ENCODE measurements at regions not wholly inside any gene's neighbourhood (a gene's known extent, or its start where the extent isn't known, plus 50 kb on each side); places are given as distances from the start of the nearest gene placed in this dataset.

GRCh38 chr4:170162416-170162815, 72.7 kb upstream of the AADAT start:
- POLR2A ChIA-PET (ENCODE audit: unreplicated experiment), result no interaction called here
- H2AFZ ChIP-seq (ENCODE audit: low read length), result no peak overlapping the region
- BruUV-seq (replicated peaks), result no TSS peak
- no peaks in the 10 kb centered on the region for H3K9me2 ChIP-seq (replicated peaks; ENCODE audit: low read length)
- TF ChIP-seq EZH2 (IDR thresholded peaks at IDR 0.05; ENCODE audit: low read length, unreplicated experiment), result no peak
- TF ChIP-seq EZH2phosphoT487 (IDR thresholded peaks at IDR 0.05; ENCODE audit: borderline replicate concordance, low read length), result no peak
- no peak for TF ChIP-seq CTCF (conservative IDR thresholded peaks at IDR 0.05; ENCODE audit: low read depth, low read length)
- no peak overlapping the region for H3K27ac ChIP-seq (ENCODE audit: low read length)
- H3K4me1 ChIP-seq (ENCODE audit: insufficient read depth, low read length), result no peaks in the 10 kb centered on the region
- no peaks in the 10 kb centered on the region for H3K36me3 ChIP-seq (ENCODE audit: low read depth, low read length)
- H3K4me3 ChIP-seq (ENCODE audit: low read length), result no peak overlapping the region
- no peaks in the 10 kb centered on the region for H4K20me1 ChIP-seq (ENCODE audit: low read length)
- DNase-seq (no peak), ATAC-seq (no peak)
- H3K79me2 ChIP-seq (ENCODE audit: low read length), result no peaks in the 10 kb centered on the region
- H3K4me2 ChIP-seq (ENCODE audit: low read length), result no peak overlapping the region
- no peak overlapping the region for H3K9ac ChIP-seq (ENCODE audit: low read length)
- no peaks in the 10 kb centered on the region for H3K9me3 ChIP-seq (ENCODE audit: low read length)
- intact Hi-C loops (cut with micrococcal nuclease), result no loop called here
- H3F3A ChIP-seq (ENCODE audit: low read length, unreplicated experiment), result no peaks in the 10 kb centered on the region
- 0 out of 2 replicates have a peak, but pooled peaks cover 5% of the 10 kb centered on the region for H3K27me3 ChIP-seq (ENCODE audit: low read length)
- CTCF ChIA-PET, result no interaction called here

- Histone ChIP-seq H2AFZ (ENCODE audit: low read length) (no peak overlapping the region), H4K20me1 (ENCODE audit: low read length) (no peaks in the 10 kb centered on the region), H3K9me3 (ENCODE audit: low read length) (no peaks in the 10 kb centered on the region), H3K79me2 (ENCODE audit: low read length) (no peaks in the 10 kb centered on the region), H3K4me1 (ENCODE audit: insufficient read depth, low read length) (no peaks in the 10 kb centered on the region), H3K36me3 (ENCODE audit: low read depth, low read length) (no peaks in the 10 kb centered on the region), H3K9me2 (replicated peaks; ENCODE audit: low read length) (no peaks in the 10 kb centered on the region), H3K4me2 (ENCODE audit: low read length) (no peak overlapping the region), H3K27ac (ENCODE audit: low read length) (no peak overlapping the region), H3K27me3 (ENCODE audit: low read length) (no peaks in the 10 kb centered on the region), H3K9ac (ENCODE audit: low read length) (no peak overlapping the region), H3F3A (ENCODE audit: low read length, unreplicated experiment) (no peaks in the 10 kb centered on the region), H3K4me3 (ENCODE audit: low read length) (no peak overlapping the region)
- intact Hi-C loops (cut with micrococcal nuclease), result no loop called here
- DNase-seq (no peak), ATAC-seq (no peak)
- BruUV-seq (replicated peaks), result no TSS peak
- TF ChIP-seq CTCF (conservative IDR thresholded peaks at IDR 0.05; ENCODE audit: low read depth, low read length), result no peak
- TF ChIP-seq EZH2phosphoT487 (IDR thresholded peaks at IDR 0.05; ENCODE audit: borderline replicate concordance, low read length), result no peak
- TF ChIP-seq EZH2 (IDR thresholded peaks at IDR 0.05; ENCODE audit: low read length, unreplicated experiment), result no peak
- ChIA-PET CTCF (no interaction called here), POLR2A (ENCODE audit: unreplicated experiment) (no interaction called here)
Measured at GRCh38 chr4:170157670-170158069, 67.9 kb upstream of the AADAT start.

GRCh38 chr4:170145120-170145519, 55.4 kb upstream of the AADAT start:
- no peak for ATAC-seq
- no peaks in the 10 kb centered on the region for H3K4me1 ChIP-seq (ENCODE audit: insufficient read depth, low read length)

More at GRCh38 chr4:170145120-170145519, 55.4 kb upstream of the AADAT start:
- intact Hi-C loops (cut with micrococcal nuclease), result no loop called here
- no peak overlapping the region for H3K27ac ChIP-seq (ENCODE audit: low read length)
- H3K9me3 ChIP-seq (ENCODE audit: low read length), result no peaks in the 10 kb centered on the region
- H2AFZ ChIP-seq (ENCODE audit: low read length), result no peak overlapping the region
- H3F3A ChIP-seq (ENCODE audit: low read length, unreplicated experiment), result no peaks in the 10 kb centered on the region
- BruUV-seq (replicated peaks), result no TSS peak
- H3K27me3 ChIP-seq (ENCODE audit: low read length), result no peaks in the 10 kb centered on the region
- H4K20me1 ChIP-seq (ENCODE audit: low read length), result no peaks in the 10 kb centered on the region
- DNase-seq, result no peak
- no peak for TF ChIP-seq CTCF (conservative IDR thresholded peaks at IDR 0.05; ENCODE audit: low read depth, low read length)
- no peak for TF ChIP-seq EZH2phosphoT487 (IDR thresholded peaks at IDR 0.05; ENCODE audit: borderline replicate concordance, low read length)
- no peak for TF ChIP-seq EZH2 (IDR thresholded peaks at IDR 0.05; ENCODE audit: low read length, unreplicated experiment)
- no peak overlapping the region for H3K4me2 ChIP-seq (ENCODE audit: low read length)
- CTCF ChIA-PET, result no interaction called here
- H3K9me2 ChIP-seq (replicated peaks; ENCODE audit: low read length), result no peaks in the 10 kb centered on the region
- POLR2A ChIA-PET (ENCODE audit: unreplicated experiment), result no interaction called here
- H3K36me3 ChIP-seq (ENCODE audit: low read depth, low read length), result no peaks in the 10 kb centered on the region
- no peaks in the 10 kb centered on the region for H3K79me2 ChIP-seq (ENCODE audit: low read length)
- H3K9ac ChIP-seq (ENCODE audit: low read length), result no peak overlapping the region
- H3K4me3 ChIP-seq (ENCODE audit: low read length), result no peak overlapping the region
